ENCODE measurements at regions not wholly inside any gene's neighbourhood (a gene's known extent, or its start where the extent isn't known, plus 50 kb on each side); places are given as distances from the start of the nearest gene placed in this dataset.

- H3K9me3 Mint-ChIP-seq (ENCODE audit: low read depth) = no peaks in the 10 kb centered on the region
- no peak overlapping the region for H3K27ac Mint-ChIP-seq
- H3K27me3 Mint-ChIP-seq = no peaks in the 10 kb centered on the region
- H3K4me1 Mint-ChIP-seq (ENCODE audit: low read depth) = peaks cover 6% of the 10 kb centered on the region
- H3K36me3 Mint-ChIP-seq = no peaks in the 10 kb centered on the region
- no peak overlapping the region for H3K4me3 Mint-ChIP-seq
Measured at GRCh38 chr2:239905884-239906654, 119.1 kb downstream of the NDUFA10 start.

DNA sequence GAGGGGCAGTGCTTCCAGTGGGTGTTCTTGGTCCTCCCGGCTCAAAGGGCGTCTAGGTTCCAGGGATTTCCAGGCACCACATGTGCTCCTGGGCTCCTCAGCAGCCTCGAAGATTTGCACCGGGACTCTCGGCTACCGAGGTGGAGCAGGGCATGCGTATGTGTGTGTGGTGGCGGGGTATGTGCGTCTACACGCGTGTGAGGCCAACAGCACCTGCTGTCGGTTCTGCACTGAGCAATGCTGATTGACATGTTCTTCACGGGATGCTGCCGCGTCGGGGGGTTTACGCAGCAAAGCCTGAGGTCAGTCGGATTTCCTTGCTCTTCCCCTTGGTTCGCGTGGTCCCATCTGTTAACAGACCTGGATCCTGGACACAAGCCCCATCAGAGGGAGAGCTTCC is 119.8 kb downstream of the NDUFA10 start:
- H3K36me3 Mint-ChIP-seq = no peaks in the 10 kb centered on the region
- no peaks in the 10 kb centered on the region for H3K27me3 Mint-ChIP-seq
- H3K4me1 Mint-ChIP-seq (ENCODE audit: low read depth) = peaks cover 2% of the 10 kb centered on the region
- no peaks in the 10 kb centered on the region for H3K9me3 Mint-ChIP-seq (ENCODE audit: low read depth)
- H3K4me3 Mint-ChIP-seq = no peak overlapping the region
- H3K27ac Mint-ChIP-seq = no peak overlapping the region

DNA sequence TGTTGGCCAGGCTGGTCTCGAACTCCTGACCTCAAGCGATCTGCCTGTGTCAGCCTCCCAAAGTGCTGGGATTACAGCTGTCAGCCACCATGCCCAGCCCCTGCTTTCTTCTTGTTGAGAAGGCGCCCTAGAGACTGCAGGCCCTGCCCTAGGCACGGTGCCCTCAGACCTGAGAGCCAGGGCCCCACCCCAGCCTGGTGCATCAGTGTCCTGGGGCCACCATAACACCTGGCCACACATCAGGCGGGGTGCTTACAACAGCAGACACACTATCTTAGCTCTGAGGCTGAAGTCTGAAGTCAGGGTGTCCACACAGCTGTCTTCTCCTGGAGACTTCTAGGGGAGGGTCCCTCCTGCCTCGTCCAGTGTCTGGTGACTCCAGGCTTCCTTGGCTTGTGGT is 120.6 kb downstream of the NDUFA10 start:
- Mint-ChIP-seq H3K27me3 (no peaks in the 10 kb centered on the region), H3K27ac (no peak overlapping the region), H3K9me3 (ENCODE audit: low read depth) (no peaks in the 10 kb centered on the region)

GRCh38 chr2:239903803-239904202 is 121.3 kb downstream of the NDUFA10 start:
- H3K4me1 Mint-ChIP-seq (ENCODE audit: low read depth) = no peaks in the 10 kb centered on the region
- no peak overlapping the region for H3K4me3 Mint-ChIP-seq
- no peaks in the 10 kb centered on the region for H3K36me3 Mint-ChIP-seq
- no peaks in the 10 kb centered on the region for H3K9me3 Mint-ChIP-seq (ENCODE audit: low read depth)
- no peaks in the 10 kb centered on the region for H3K27me3 Mint-ChIP-seq
- no peak overlapping the region for H3K27ac Mint-ChIP-seq

More for the DNA sequence above, 120.6 kb downstream of the NDUFA10 start:
- no peaks in the 10 kb centered on the region for H3K4me1 Mint-ChIP-seq (ENCODE audit: low read depth)
- H3K4me3 Mint-ChIP-seq = no peak overlapping the region
- H3K36me3 Mint-ChIP-seq = no peaks in the 10 kb centered on the region

DNA sequence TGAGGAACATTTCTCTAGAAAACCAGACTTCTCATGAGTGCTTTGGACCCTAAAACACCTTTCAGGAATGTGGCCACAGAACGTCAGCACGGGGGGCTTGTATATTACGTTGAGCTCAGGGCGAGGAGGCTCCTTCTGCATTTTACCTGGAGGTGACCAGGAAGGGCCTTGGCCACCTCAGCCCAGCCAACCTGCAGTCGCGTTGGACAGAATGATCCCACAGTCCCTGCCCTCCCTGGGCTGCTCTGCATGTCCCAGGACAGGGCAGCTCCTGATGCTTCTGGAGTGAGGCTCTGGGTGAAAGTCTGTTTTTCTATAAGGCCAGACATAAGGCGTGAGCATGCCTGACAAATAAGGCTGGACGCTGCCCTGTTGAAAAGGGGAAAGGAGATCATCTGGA is 121.9 kb downstream of the NDUFA10 start:
- Mint-ChIP-seq H3K27me3 (no peaks in the 10 kb centered on the region), H3K36me3 (no peaks in the 10 kb centered on the region), H3K4me3 (no peak overlapping the region), H3K4me1 (ENCODE audit: low read depth) (no peaks in the 10 kb centered on the region), H3K9me3 (ENCODE audit: low read depth) (no peaks in the 10 kb centered on the region), H3K27ac (no peak overlapping the region)

- no peaks in the 10 kb centered on the region for H3K36me3 Mint-ChIP-seq
- no peak overlapping the region for H3K4me3 Mint-ChIP-seq
- H3K9me3 Mint-ChIP-seq (ENCODE audit: low read depth) = no peaks in the 10 kb centered on the region
- H3K27me3 Mint-ChIP-seq = no peaks in the 10 kb centered on the region
- no peaks in the 10 kb centered on the region for H3K4me1 Mint-ChIP-seq (ENCODE audit: low read depth)
- H3K27ac Mint-ChIP-seq = no peak overlapping the region
Measured at GRCh38 chr2:239902749-239903201, 122.4 kb downstream of the NDUFA10 start.

- Mint-ChIP-seq H3K27me3 (peaks cover 7% of the 10 kb centered on the region), H3K4me3 (no peak overlapping the region), H3K27ac (no peak overlapping the region), H3K4me1 (ENCODE audit: low read depth) (no peaks in the 10 kb centered on the region), H3K9me3 (ENCODE audit: low read depth) (no peaks in the 10 kb centered on the region), H3K36me3 (peaks cover 2% of the 10 kb centered on the region)
Measured at GRCh38 chr2:239898292-239898925, 126.7 kb downstream of the NDUFA10 start.

DNA sequence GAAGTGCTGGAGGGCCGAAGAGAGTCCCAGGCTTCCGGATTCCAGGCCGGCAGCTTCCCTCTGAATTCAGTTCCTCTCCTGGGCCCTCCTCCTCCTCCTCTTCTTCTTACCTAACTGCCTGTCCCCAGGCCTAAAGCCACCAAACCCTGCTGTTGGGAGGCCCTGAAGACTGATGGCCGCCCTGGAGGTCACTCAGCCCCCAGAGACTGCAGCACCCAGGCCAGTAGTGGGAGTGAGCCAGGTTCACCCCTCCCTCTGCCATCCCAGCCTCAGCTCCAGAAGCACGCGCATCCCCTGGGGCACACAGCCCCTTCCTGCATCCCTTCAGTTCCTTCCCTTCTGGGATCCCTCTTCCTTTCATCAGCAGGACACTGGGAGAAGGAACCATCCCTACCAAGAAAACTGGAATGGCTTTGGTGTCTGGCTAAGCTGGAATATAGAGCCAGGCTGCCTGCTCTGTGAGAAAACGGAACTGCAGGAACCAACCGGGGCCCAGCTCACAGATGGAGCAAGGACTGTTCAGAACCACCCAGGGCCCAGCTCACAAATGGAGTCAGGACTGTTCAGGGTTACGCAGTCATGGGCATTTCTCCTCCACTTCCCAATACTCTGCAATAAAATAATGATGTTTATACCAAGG is 127.4 kb downstream of the NDUFA10 start:
- no peak overlapping the region for H3K4me3 Mint-ChIP-seq
- no peak overlapping the region for H3K27ac Mint-ChIP-seq
- peaks cover 7% of the 10 kb centered on the region for H3K27me3 Mint-ChIP-seq
- peaks cover 2% of the 10 kb centered on the region for H3K36me3 Mint-ChIP-seq
- H3K4me1 Mint-ChIP-seq (ENCODE audit: low read depth) = no peaks in the 10 kb centered on the region
- no peaks in the 10 kb centered on the region for H3K9me3 Mint-ChIP-seq (ENCODE audit: low read depth)

- peaks cover 2% of the 10 kb centered on the region for H3K36me3 Mint-ChIP-seq
- no peaks in the 10 kb centered on the region for H3K9me3 Mint-ChIP-seq (ENCODE audit: low read depth)
- H3K4me1 Mint-ChIP-seq (ENCODE audit: low read depth) = no peaks in the 10 kb centered on the region
- no peak overlapping the region for H3K4me3 Mint-ChIP-seq
- H3K27me3 Mint-ChIP-seq = peaks cover 7% of the 10 kb centered on the region
- no peak overlapping the region for H3K27ac Mint-ChIP-seq
Measured at GRCh38 chr2:239896075-239896474, 129.1 kb downstream of the NDUFA10 start.

- peaks cover 7% of the 10 kb centered on the region for H3K27me3 Mint-ChIP-seq
- no peak overlapping the region for H3K27ac Mint-ChIP-seq
- H3K4me3 Mint-ChIP-seq = no peak overlapping the region
- H3K9me3 Mint-ChIP-seq (ENCODE audit: low read depth) = no peaks in the 10 kb centered on the region
- no peaks in the 10 kb centered on the region for H3K4me1 Mint-ChIP-seq (ENCODE audit: low read depth)
- peaks cover 2% of the 10 kb centered on the region for H3K36me3 Mint-ChIP-seq
Measured at GRCh38 chr2:239895669-239896068, 129.5 kb downstream of the NDUFA10 start.

GRCh38 chr2:239895116-239895515 is 130.0 kb downstream of the NDUFA10 start:
- Mint-ChIP-seq H3K4me1 (ENCODE audit: low read depth) (no peaks in the 10 kb centered on the region), H3K27ac (no peak overlapping the region), H3K9me3 (ENCODE audit: low read depth) (no peaks in the 10 kb centered on the region), H3K27me3 (peaks cover 7% of the 10 kb centered on the region), H3K4me3 (no peak overlapping the region), H3K36me3 (peaks cover 2% of the 10 kb centered on the region)

GRCh38 chr2:239894276-239894675 is 130.9 kb downstream of the NDUFA10 start:
- H3K9me3 Mint-ChIP-seq (ENCODE audit: low read depth) = no peaks in the 10 kb centered on the region
- H3K27me3 Mint-ChIP-seq = peaks cover 7% of the 10 kb centered on the region
- no peaks in the 10 kb centered on the region for H3K4me1 Mint-ChIP-seq (ENCODE audit: low read depth)
- no peak overlapping the region for H3K27ac Mint-ChIP-seq
- H3K4me3 Mint-ChIP-seq = no peak overlapping the region
- H3K36me3 Mint-ChIP-seq = peaks cover 2% of the 10 kb centered on the region

DNA sequence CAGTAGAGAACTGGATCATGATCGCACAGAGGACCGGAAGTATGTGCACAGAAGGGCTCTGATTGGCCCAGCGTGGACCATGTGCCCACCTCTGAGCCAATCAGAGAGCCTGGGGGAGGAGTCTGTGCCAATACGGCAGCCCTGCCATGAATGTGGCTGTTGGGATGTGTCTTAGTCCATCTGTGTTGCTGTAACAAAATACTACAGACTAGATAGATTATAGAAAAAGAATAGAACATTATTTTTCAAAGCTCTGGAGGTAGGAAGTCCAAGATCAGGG is 132.0 kb downstream of the NDUFA10 start:
- H3K4me3 Mint-ChIP-seq = no peak overlapping the region
- H3K27ac Mint-ChIP-seq = no peak overlapping the region
- no peaks in the 10 kb centered on the region for H3K4me1 Mint-ChIP-seq (ENCODE audit: low read depth)

GRCh38 chr2:239892441-239893235 is 132.5 kb downstream of the NDUFA10 start:
- H3K4me1 Mint-ChIP-seq (ENCODE audit: low read depth) = no peaks in the 10 kb centered on the region
- H3K9me3 Mint-ChIP-seq (ENCODE audit: low read depth) = no peaks in the 10 kb centered on the region
- peaks cover 7% of the 10 kb centered on the region for H3K27me3 Mint-ChIP-seq
- H3K27ac Mint-ChIP-seq = no peak overlapping the region
- H3K36me3 Mint-ChIP-seq = peaks cover 2% of the 10 kb centered on the region
- H3K4me3 Mint-ChIP-seq = no peak overlapping the region

More for the DNA sequence above, 132.0 kb downstream of the NDUFA10 start:
- peaks cover 7% of the 10 kb centered on the region for H3K27me3 Mint-ChIP-seq
- H3K36me3 Mint-ChIP-seq = peaks cover 2% of the 10 kb centered on the region
- no peaks in the 10 kb centered on the region for H3K9me3 Mint-ChIP-seq (ENCODE audit: low read depth)

DNA sequence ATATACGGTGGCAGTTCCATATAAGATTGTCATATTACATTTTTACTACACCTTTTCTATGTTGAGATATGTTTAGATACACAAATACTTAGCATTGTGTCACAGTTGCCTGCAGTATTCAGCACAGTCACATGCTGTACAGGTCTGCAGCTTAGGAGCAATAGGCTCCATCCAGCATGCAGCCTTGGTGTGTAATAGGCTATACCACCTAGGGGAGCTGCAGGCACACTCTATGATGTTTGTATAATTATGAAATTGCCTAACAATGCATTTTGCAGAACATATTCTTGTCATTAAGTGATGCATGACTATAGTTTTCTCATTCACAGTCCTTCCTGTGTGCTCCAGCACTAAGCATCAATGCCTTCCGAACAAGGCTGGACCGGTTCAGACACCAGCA is 133.4 kb downstream of the NDUFA10 start:
- Mint-ChIP-seq H3K27me3 (peaks cover 7% of the 10 kb centered on the region), H3K36me3 (peaks cover 2% of the 10 kb centered on the region), H3K4me3 (no peak overlapping the region), H3K27ac (no peak overlapping the region), H3K4me1 (ENCODE audit: low read depth) (no peaks in the 10 kb centered on the region), H3K9me3 (ENCODE audit: low read depth) (peaks cover 2% of the 10 kb centered on the region)
